ENCODE measurements at regions not wholly inside any gene's neighbourhood (a gene's known extent, or its start where the extent isn't known, plus 50 kb on each side); places are given as distances from the start of the nearest gene placed in this dataset.

DNA sequence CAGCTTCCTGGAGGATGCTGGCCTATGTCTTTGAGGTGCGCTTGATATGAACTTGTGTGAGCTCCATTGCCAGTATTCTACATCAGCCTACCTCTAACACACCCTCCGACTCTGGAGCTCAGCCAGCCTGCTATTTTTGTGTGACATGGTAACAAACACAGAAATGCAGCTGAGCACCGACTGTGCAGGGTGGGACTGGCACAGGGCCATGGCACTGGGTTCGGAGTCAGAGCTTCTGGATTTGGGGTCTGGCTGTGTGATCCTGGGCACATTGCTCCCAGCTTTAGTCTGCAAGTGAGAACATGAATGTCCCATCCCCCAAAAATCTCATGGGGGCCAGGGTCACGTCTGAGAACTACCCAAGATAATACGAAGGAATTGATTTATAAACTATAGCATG is 257.2 kb upstream of the CTBP2 start:
- no peak for DNase-seq (ENCODE audit: low spot score)
- TF ChIP-seq, protein P1, sequence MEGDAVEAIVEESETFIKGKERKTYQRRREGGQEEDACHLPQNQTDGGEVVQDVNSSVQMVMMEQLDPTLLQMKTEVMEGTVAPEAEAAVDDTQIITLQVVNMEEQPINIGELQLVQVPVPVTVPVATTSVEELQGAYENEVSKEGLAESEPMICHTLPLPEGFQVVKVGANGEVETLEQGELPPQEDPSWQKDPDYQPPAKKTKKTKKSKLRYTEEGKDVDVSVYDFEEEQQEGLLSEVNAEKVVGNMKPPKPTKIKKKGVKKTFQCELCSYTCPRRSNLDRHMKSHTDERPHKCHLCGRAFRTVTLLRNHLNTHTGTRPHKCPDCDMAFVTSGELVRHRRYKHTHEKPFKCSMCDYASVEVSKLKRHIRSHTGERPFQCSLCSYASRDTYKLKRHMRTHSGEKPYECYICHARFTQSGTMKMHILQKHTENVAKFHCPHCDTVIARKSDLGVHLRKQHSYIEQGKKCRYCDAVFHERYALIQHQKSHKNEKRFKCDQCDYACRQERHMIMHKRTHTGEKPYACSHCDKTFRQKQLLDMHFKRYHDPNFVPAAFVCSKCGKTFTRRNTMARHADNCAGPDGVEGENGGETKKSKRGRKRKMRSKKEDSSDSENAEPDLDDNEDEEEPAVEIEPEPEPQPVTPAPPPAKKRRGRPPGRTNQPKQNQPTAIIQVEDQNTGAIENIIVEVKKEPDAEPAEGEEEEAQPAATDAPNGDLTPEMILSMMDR (conservative IDR thresholded peaks at IDR 0.05; ENCODE audit: low read depth), result no peak
- CTCF ChIA-PET, result no interaction called here
- no peak overlapping the region for H3K27ac ChIP-seq
- POLR2A ChIA-PET (ENCODE audit: low non-redundant PET), result no interaction called here

DNA sequence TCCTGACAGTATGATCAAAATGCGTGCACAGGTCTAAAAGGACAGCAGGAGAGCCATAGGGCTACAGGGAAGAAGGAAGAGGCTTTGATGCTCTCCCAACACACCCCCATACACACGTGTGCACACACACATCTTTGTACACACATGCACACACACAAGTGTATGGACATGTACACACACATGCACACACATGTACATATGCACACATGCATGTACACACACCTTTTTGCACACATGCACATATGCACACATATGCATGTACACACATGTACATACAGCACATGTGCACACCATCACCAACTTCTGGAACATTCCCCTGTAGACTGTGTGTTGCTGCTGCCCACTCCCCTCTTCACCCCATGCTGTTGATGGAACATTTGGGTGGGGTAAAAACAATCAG is 255.6 kb upstream of the CTBP2 start:
- no peak overlapping the region for H3K27ac ChIP-seq
- POLR2A ChIA-PET (ENCODE audit: low non-redundant PET), result no interaction called here
- no peak for DNase-seq (ENCODE audit: low spot score)
- CTCF ChIA-PET, result no interaction called here
- TF ChIP-seq, protein P1 (conservative IDR thresholded peaks at IDR 0.05; ENCODE audit: low read depth), result no peak

DNA sequence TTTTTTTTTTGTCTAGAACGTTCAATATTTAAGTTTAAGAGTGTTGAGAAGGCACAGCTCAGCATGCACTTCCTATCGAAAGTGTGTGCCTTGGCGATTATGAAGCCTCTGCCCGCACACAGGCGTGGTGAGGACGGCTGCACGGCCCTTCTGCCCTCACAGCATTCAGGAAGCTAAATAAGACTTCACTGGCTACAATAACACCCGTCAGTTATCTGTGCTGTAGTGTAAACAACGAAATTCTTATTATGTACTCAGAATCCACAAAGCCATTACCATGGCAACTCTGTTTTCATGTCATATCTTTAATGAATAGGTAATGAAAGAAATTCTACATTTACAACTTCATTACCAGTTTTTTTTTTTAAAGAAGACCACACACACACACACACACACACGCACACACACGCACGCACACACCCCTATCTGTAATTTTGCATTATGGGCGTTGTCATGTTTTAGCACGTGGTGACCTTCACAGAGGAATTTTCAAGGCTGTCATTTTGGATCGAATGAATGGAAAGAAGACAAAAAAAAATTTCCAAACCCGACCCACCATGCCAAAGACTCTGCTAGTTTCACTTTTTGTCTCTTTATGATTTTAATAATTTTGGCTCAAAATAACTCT is 254.8 kb upstream of the CTBP2 start:
- POLR2A ChIA-PET (ENCODE audit: low non-redundant PET), result no interaction called here
- DNase-seq (ENCODE audit: low spot score), result no peak
- CTCF ChIA-PET, result no interaction called here
- TF ChIP-seq, protein P1 (conservative IDR thresholded peaks at IDR 0.05; ENCODE audit: low read depth), result no peak
- no peak overlapping the region for H3K27ac ChIP-seq

DNA sequence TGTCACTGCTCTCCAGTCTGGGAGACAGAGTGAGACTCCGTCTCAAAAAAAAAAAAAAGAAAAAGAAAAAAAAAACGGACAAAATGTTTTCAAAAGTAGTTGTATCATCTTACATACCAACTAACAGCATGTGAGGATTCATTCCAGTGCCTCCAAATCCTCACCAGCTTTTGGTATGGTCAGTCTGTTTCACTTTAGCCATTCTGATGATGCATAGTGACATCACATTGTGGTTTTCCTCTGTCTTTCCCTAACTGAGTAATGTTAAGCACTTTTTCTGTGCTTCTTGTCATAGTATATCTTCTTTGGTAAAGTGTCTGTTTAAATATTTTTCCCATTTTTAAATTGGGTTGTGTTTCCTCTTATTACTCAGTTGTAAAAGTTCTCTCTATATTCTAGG is 251.4 kb upstream of the CTBP2 start:
- DNase-seq (ENCODE audit: low spot score), result peak; percentile 72
- ChIA-PET CTCF (interaction anchor here (0.6 kb wide), 1 partner anchor 259 kb away, joined by 3 read pairs; no protein-coding TSS in a partner anchor), POLR2A (ENCODE audit: low non-redundant PET) (no interaction called here)
- TF ChIP-seq, protein P1 (conservative IDR thresholded peaks at IDR 0.05; ENCODE audit: low read depth), result no peak
- H3K27ac ChIP-seq, result no peak overlapping the region

DNA sequence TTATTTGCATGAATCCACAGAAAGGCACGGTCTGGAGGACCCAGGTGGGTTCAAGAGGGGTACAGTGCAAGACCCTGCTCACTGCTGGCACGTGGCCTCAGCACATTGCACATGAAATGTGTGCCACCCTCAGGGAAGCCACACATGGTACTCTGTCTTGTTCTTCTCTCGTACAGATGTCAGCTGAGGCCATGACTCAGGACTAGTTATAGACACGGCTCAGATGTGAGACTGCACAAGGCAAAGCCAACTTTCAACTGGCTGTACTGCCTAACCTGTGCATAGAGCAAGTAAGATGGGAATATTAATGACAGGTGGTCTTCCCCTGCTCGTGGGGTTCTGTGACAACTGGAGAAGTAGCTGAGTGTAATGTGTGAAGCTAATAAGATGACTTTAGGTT is 249.4 kb upstream of the CTBP2 start:
- CTCF ChIA-PET, result no interaction called here
- POLR2A ChIA-PET (ENCODE audit: low non-redundant PET), result no interaction called here
- TF ChIP-seq, protein P1 (conservative IDR thresholded peaks at IDR 0.05; ENCODE audit: low read depth), result no peak
- no peak for DNase-seq (ENCODE audit: low spot score)
- no peak overlapping the region for H3K27ac ChIP-seq

DNA sequence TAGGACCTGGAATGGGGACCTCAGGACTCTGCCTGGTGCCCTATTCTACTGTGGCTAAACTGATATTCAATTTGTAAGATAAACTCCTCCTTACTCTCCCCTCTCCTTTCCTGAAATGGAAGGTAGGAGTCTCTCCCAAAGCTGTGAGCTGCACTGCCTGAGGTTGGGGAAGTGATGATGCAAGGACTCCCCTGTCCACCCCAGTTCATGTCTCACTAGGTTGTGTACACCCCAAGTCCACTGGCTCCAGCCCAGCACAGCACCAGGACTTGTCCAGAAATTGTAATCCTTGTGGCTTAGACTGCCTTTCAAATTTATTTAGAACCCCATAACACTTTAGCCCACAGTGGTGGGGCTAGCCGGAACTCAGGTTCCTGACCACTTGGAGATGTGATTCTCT is 247.2 kb upstream of the CTBP2 start:
- DNase-seq (ENCODE audit: low spot score), result no peak
- TF ChIP-seq, protein P1 (conservative IDR thresholded peaks at IDR 0.05; ENCODE audit: low read depth), result no peak
- H3K27ac ChIP-seq, result no peak overlapping the region
- ChIA-PET POLR2A (ENCODE audit: low non-redundant PET) (no interaction called here), CTCF (interaction anchor here (0.7 kb wide), 1 partner anchor 10 kb away, joined by 3 read pairs; no protein-coding TSS in a partner anchor)

Measured in RWPE1 (cell line).